KMS-11 (cell line): ENCODE measurements at regions not wholly inside any gene's neighbourhood (a gene's known extent, or its start where the extent isn't known, plus 50 kb on each side); places are given as distances from the start of the nearest gene placed in this dataset.
"Not testable (repeated sequence)": the region's sequence is repeated elsewhere in the genome, so short reads cannot be mapped to it uniquely, and the experiment has no call there.

ENCODE experiments used
- H2AFZ ChIP-seq: fragments of 200-600 bp; sonication (generic); 2 replicates; pipeline ENCODE4 v1.6.1; 2016; ENCODE audit warnings: antibody characterized with exemption, mixed run types, low read depth
- H3K27ac ChIP-seq: fragments of 200-600 bp; sonication (generic); 2 replicates; pipeline ENCODE4 v1.6.1; 2016; ENCODE audit warnings: mild to moderate bottlenecking, mixed run types
- H3K27me3 ChIP-seq: fragments of 200-600 bp; sonication (generic); 2 replicates; pipeline ENCODE4 v1.6.1; 2017; ENCODE audit warnings: mild to moderate bottlenecking, low read depth, mixed run types, moderate library complexity; ENCODE audit not compliant: insufficient read depth
- H3K36me3 ChIP-seq: fragments of 200-600 bp; sonication (generic); 2 replicates; pipeline ENCODE4 v1.6.1; 2017; ENCODE audit warnings: mild to moderate bottlenecking, mixed run types; ENCODE audit not compliant: insufficient read depth
- H3K4me1 ChIP-seq: fragments of 200-600 bp; sonication (generic); 2 replicates; pipeline ENCODE4 v1.6.1; 2016; ENCODE audit warnings: mild to moderate bottlenecking, low read depth, mixed run types; ENCODE audit not compliant: poor library complexity, severe bottlenecking
- H3K4me2 ChIP-seq: fragments of 200-600 bp; sonication (generic); 2 replicates; pipeline ENCODE4 v1.7.0; 2016; ENCODE audit warnings: mild to moderate bottlenecking, mixed run types
- H3K4me3 ChIP-seq: fragments of 200-600 bp; sonication (generic); IDR thresholded peaks from 2 replicates; pipeline ENCODE4 v1.6.1; 2017; ENCODE audit warnings: low read depth, low read length, mixed read lengths; ENCODE audit not compliant: insufficient read depth
- H3K79me2 ChIP-seq: fragments of 200-600 bp; sonication (generic); 2 replicates; pipeline ENCODE4 v1.6.1; 2016; ENCODE audit warnings: low read depth, mixed run types; ENCODE audit not compliant: insufficient read depth
- H3K9ac ChIP-seq: fragments of 200-600 bp; sonication (generic); 2 replicates; pipeline ENCODE4 v1.6.1; 2016; ENCODE audit warnings: mild to moderate bottlenecking, mixed run types
- H4K20me1 ChIP-seq: fragments of 200-600 bp; sonication (generic); 2 replicates; pipeline ENCODE4 v1.6.1; 2016; ENCODE audit warnings: mild to moderate bottlenecking, mixed run types; ENCODE audit not compliant: insufficient read depth
- TF ChIP-seq, protein P1 (sequence below): fragments of 200-600 bp; sonication (generic); conservative IDR thresholded peaks from 2 replicates; pipeline ENCODE4 v1.6.1; 2017; ENCODE audit warnings: low read depth, mild to moderate bottlenecking, antibody characterized with exemption, low read length, moderate library complexity, mixed read lengths

GRCh38 chr6:14294270-14294951 lies 176.8 kb downstream of the CD83 start:
- Histone ChIP-seq H3K4me1 (no peaks in the 10 kb centered on the region), H3K27me3 (no peaks in the 10 kb centered on the region), H3K36me3 (no peaks in the 10 kb centered on the region), H3K4me2 (no peak overlapping the region), H3K9ac (no peak overlapping the region), H3K79me2 (no peaks in the 10 kb centered on the region), H3K27ac (no peak overlapping the region), H4K20me1 (no peaks in the 10 kb centered on the region), H2AFZ (no peak overlapping the region), H3K4me3 (no peak overlapping the region)
- TF ChIP-seq, protein P1, sequence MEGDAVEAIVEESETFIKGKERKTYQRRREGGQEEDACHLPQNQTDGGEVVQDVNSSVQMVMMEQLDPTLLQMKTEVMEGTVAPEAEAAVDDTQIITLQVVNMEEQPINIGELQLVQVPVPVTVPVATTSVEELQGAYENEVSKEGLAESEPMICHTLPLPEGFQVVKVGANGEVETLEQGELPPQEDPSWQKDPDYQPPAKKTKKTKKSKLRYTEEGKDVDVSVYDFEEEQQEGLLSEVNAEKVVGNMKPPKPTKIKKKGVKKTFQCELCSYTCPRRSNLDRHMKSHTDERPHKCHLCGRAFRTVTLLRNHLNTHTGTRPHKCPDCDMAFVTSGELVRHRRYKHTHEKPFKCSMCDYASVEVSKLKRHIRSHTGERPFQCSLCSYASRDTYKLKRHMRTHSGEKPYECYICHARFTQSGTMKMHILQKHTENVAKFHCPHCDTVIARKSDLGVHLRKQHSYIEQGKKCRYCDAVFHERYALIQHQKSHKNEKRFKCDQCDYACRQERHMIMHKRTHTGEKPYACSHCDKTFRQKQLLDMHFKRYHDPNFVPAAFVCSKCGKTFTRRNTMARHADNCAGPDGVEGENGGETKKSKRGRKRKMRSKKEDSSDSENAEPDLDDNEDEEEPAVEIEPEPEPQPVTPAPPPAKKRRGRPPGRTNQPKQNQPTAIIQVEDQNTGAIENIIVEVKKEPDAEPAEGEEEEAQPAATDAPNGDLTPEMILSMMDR = no peak

DNA sequence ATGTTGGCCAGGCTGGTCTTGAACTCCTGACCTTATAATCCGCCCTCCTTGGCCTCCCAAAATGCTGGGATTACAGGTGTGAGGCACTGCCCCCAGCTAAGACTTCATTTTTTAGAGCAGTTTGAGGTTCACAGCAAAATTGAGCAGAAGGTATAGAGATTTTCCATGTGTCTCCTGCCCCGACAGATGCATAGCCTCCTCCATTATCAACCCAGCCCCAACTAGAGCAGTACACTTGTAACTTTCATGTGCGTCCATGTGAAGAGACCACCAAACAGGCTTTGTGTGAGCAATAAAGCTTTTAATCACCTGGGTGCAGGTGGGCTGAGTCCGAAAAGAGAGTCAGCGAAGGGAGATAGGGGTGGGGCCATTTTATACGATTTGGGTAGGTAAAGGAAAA lies 179.1 kb downstream of the CD83 start:
- H3K4me1 ChIP-seq, H3K27me3 ChIP-seq, H4K20me1 ChIP-seq, H3K36me3 ChIP-seq, H3K79me2 ChIP-seq, H3K27ac ChIP-seq, H3K9ac ChIP-seq, H2AFZ ChIP-seq, H3K4me2 ChIP-seq, H3K4me3 ChIP-seq: not testable (repeated sequence)

GRCh38 chr6:14297118-14297517 lies 179.5 kb downstream of the CD83 start:
- H3K27me3 ChIP-seq, H3K79me2 ChIP-seq, H4K20me1 ChIP-seq, H3K36me3 ChIP-seq, H3K9ac ChIP-seq, H3K4me1 ChIP-seq, H3K4me2 ChIP-seq, H3K4me3 ChIP-seq, H2AFZ ChIP-seq, H3K27ac ChIP-seq: not testable (repeated sequence)

DNA sequence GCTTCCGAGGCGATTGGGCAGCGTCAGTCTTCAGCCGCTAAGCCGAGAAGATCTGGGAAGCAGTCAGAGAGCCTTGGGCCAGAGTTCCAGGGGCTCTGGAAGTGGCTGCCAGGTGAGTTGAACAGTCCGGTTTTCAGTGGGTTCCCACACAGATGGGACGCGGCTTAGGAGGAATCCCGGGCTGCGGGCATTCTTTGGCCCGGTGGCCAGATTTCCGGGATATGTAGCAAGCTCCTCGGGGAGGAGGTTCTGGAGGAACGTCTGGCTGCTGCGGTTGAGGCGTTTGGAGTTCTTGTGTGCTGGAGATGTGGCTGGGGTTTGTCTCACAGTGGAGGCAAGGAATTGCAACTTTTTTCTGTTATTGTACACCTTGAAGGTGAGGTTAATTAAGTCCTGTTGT lies 182.6 kb downstream of the CD83 start:
- not testable (repeated sequence) for H3K4me2 ChIP-seq, H3K4me1 ChIP-seq, H3K4me3 ChIP-seq, H3K79me2 ChIP-seq, H3K36me3 ChIP-seq, H3K9ac ChIP-seq, H2AFZ ChIP-seq, H3K27ac ChIP-seq, H3K27me3 ChIP-seq, H4K20me1 ChIP-seq

DNA sequence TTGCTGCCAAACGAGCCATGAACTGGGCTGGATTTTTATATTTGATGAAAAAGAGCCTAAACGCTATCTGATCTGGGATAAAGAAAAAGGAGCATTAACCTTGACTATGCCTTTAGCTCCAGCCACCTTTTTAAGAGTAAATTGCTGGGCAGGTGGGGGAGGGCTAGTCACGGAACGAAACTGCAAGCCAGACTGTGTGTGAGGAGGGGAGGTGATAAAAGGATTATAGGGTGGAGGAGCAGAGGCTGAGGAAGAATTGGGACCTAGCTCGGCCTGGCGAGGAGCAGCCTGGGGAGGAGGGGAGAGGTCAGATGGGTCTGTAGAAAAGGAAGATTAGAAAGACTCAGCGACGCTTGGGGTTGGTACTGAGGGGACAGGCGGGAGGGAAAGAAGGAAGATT lies 183.1 kb downstream of the CD83 start:
- not testable (repeated sequence) for H3K9ac ChIP-seq

DNA sequence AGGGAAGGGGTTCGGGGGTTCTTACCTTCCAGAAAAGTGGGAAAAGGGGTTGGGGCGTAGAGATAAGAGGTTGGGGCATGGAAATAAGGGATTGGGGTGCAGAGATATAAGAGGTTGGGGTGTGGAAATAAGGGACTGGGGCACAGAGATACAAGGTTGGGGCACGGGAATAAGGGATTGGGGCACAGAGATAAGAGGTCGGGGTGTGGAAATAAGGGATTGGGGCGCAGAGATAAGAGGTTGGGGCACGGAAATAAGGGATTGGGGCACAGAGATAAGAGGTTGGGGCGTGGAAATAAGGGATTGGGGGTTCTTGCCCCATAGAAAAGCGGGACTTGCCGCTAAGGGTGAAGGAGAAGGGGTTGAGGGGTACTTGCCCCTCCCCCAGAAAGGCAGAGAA lies 183.9 kb downstream of the CD83 start:
- H3K4me3 ChIP-seq, H3K4me2 ChIP-seq: not testable (repeated sequence)

More for the DNA sequence above, 183.1 kb downstream of the CD83 start:
- not testable (repeated sequence) for H3K27me3 ChIP-seq, H3K36me3 ChIP-seq, H3K4me3 ChIP-seq, H3K4me2 ChIP-seq, H3K27ac ChIP-seq, H3K79me2 ChIP-seq, H3K4me1 ChIP-seq, H2AFZ ChIP-seq, H4K20me1 ChIP-seq

GRCh38 chr6:14305131-14305530 lies 187.6 kb downstream of the CD83 start:
- H3K27me3 ChIP-seq = no peaks in the 10 kb centered on the region
- no peaks in the 10 kb centered on the region for H4K20me1 ChIP-seq
- no peak overlapping the region for H3K9ac ChIP-seq
- no peak overlapping the region for H2AFZ ChIP-seq
- H3K79me2 ChIP-seq = no peaks in the 10 kb centered on the region
- no peak overlapping the region for H3K27ac ChIP-seq
- no peaks in the 10 kb centered on the region for H3K4me1 ChIP-seq
- H3K4me3 ChIP-seq = no peak overlapping the region
- H3K36me3 ChIP-seq = no peaks in the 10 kb centered on the region
- TF ChIP-seq, protein P1 = no peak
- no peak overlapping the region for H3K4me2 ChIP-seq

More for the DNA sequence above, 183.9 kb downstream of the CD83 start:
- not testable (repeated sequence) for H3K4me1 ChIP-seq, H2AFZ ChIP-seq, H3K36me3 ChIP-seq, H3K27ac ChIP-seq, H3K27me3 ChIP-seq, H3K9ac ChIP-seq, H4K20me1 ChIP-seq, H3K79me2 ChIP-seq
